PFSK-1 (cell line): ENCODE measurements at regions not wholly inside any gene's neighbourhood (a gene's known extent, or its start where the extent isn't known, plus 50 kb on each side); places are given as distances from the start of the nearest gene placed in this dataset.

Experiments used
- FOXP2 ChIP-seq: optimal IDR thresholded peaks from 2 replicates; pipeline ENCODE3; 2011; ENCODE audit warnings: borderline replicate concordance, control low read depth, inconsistent platforms; ENCODE audit not compliant: insufficient read depth; ENCODE audit errors: extremely low read length, extremely low read depth
- POLR2AphosphoS5 ChIP-seq: IDR thresholded peaks from 2 replicates; pipeline ENCODE4 v1.6.1; 2012; ENCODE audit warnings: low read depth, mild to moderate bottlenecking, control low read depth, low read length, moderate library complexity
- SIN3A ChIP-seq: IDR thresholded peaks from 2 replicates; pipeline ENCODE4 v1.6.1; 2012; ENCODE audit warnings: mild to moderate bottlenecking, low read length, moderate library complexity, borderline replicate concordance; ENCODE audit not compliant: insufficient read depth
- TAF1 ChIP-seq: IDR thresholded peaks from 2 replicates; pipeline ENCODE4 v1.6.1; 2012; ENCODE audit warnings: low read length, control low read depth, borderline replicate concordance; ENCODE audit not compliant: insufficient read depth
- TF ChIP-seq, protein P1 (sequence below), 2 experiments: IDR thresholded peaks; 2 replicates each; pipeline versions ENCODE4 v1.6.1 to v1.8.0; 2011 to 2012; ENCODE audit warnings: low read depth in 2 of 2, low read length in 2 of 2, control low read depth in 1 of 2, inconsistent platforms in 1 of 2, mild to moderate bottlenecking in 1 of 2, moderate library complexity in 1 of 2; ENCODE audit not compliant: insufficient read depth in 1 of 2

DNA sequence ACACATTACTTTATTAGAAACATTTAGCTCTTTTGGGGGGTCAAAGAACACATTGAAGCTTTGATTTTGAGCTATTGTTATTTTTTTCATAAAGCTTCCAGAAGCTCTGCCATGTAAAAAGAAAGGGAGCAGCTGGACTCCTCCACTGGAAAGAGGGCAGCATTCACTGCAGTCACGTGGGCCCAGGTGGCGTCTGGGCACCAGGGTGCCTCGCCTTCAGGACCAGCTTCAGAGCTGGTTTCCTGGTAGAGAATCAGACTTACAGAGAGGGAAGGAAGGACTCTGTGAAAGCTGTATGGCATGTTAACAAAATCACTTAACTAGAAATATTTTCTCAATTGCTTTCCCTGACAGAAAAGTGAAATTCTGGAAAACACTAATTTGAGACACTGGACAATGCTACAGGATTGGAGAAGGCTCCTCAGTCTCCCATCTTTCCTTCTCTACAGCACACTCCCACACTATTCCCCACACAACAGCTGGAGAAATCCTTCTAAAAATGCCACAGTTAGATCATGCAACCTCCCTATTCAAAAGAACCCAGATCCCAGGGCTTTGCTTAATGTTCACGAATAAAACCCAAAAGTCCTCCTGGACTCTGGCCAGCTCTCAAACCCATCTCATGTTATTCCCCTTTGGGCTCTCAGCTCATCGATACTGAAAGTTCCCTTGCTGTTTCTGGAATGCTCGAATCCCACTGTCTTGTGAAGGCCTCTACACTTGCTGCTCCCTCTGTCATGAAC lies 83.2 kb downstream of the NFKBIZ start:
- TF ChIP-seq TAF1 (no peak), POLR2AphosphoS5 (no peak), FOXP2 (no peak), SIN3A (no peak)
- TF ChIP-seq, protein P1, sequence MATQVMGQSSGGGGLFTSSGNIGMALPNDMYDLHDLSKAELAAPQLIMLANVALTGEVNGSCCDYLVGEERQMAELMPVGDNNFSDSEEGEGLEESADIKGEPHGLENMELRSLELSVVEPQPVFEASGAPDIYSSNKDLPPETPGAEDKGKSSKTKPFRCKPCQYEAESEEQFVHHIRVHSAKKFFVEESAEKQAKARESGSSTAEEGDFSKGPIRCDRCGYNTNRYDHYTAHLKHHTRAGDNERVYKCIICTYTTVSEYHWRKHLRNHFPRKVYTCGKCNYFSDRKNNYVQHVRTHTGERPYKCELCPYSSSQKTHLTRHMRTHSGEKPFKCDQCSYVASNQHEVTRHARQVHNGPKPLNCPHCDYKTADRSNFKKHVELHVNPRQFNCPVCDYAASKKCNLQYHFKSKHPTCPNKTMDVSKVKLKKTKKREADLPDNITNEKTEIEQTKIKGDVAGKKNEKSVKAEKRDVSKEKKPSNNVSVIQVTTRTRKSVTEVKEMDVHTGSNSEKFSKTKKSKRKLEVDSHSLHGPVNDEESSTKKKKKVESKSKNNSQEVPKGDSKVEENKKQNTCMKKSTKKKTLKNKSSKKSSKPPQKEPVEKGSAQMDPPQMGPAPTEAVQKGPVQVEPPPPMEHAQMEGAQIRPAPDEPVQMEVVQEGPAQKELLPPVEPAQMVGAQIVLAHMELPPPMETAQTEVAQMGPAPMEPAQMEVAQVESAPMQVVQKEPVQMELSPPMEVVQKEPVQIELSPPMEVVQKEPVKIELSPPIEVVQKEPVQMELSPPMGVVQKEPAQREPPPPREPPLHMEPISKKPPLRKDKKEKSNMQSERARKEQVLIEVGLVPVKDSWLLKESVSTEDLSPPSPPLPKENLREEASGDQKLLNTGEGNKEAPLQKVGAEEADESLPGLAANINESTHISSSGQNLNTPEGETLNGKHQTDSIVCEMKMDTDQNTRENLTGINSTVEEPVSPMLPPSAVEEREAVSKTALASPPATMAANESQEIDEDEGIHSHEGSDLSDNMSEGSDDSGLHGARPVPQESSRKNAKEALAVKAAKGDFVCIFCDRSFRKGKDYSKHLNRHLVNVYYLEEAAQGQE (IDR thresholded peaks at IDR 0.05; ENCODE audit: insufficient read depth in 1 of 2, low read depth in 2 of 2, low read length in 2 of 2), result no peak

DNA sequence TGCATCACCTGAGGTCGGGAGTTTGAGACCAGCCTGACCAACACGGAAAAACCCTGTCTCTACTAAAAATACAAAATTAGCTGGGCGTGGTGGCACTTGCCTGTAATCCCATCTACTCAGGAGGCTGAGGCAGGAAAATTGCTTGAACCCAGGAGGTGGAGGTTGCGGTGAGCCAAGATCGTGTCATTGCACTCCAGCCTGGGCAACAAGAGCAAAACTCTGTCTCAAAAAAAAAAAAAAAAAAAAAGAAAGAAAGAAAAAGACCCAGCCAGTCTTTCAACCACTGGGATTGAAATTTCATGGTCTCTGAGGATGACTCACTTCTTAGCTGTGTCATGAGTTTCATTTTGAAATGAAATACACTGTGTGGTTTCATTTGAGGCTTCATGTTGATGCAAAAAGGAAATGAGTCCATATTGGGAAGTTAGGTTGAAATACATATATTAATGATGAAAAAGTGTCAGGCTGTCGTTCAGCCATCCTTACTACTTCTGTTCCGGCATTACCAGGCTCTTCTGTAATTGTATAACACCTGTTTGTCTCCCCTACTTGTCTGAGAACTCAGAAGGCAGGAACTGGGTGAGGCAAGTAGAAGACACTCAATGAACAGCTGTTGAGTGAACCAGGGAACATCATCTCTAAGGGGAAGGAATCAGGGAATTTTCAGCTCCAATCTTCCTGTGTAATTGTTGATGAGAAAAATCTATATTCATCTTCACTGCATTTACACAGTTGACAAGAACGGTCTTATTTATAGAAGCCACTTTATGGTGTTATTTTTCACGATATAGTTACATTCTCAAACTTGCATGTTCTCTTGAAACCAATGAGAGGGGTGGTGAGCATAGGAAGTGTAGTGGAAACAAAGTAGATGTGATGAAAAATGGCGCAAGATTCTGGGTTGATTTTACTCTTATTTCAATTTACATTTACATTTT lies 87.4 kb downstream of the NFKBIZ start:
- no peak for TF ChIP-seq SIN3A

DNA sequence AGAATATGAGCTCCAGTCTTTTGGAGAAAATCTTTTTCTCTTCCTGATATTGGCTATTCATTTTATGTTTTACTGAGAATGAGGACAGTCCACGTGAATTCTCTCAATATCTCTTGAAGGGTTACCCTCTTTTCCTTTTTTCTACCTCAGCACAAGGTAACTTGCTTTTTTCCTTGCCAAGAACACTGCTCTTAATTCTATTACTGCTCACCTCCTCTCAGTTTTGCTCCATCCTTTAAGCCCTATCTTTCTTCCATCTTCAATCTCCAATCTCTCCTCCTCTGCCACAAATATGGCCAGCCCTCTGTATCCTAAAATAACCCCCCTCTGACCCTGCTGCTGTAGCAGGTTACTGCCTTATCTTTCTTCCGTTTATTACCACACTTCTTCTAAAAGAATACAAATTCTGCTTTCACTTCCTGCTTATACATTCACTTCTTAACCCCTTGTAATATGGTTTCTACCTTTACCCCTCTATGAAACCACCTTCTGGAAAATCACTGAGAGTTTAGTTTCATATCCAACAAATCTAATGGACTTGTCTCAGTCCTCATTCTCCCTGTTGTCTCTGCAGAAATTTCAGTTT lies 89.0 kb downstream of the NFKBIZ start:
- TF ChIP-seq, protein P1 (IDR thresholded peaks at IDR 0.05; ENCODE audit: insufficient read depth in 1 of 2, low read depth in 2 of 2, low read length in 2 of 2), result no peak
- TF ChIP-seq SIN3A (no peak), POLR2AphosphoS5 (no peak), TAF1 (no peak), FOXP2 (no peak)

DNA sequence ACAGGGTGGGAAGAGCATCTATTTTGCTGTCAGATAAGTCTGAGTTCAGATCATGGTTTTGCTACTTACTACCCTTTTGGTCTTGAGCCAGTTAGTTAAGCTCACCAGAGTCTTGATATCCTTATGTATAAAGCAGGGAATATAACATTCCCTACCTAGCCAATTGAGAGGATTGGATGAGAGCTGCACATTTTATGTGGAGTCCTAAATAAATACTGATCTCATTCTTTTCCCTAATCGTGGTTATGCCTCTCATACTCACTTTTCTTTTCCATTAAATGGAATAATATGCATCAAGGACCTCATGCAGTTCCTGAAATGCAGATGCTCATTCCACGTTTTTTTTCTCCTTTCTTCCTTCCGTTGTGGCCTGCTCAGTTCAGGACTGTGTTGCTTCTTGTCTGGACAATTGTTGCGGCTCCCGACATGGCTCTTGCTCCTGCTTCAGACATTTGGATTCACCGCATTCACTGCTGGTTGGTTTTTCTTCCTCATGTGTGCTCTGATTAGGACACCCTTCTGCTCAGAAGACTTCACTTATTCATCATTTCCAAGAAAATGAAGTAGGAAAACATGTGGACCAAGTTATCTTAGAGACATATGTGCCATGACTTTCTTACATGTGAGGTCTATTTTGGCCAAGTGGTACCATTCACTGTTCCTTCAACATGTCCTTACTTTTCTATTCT lies 90.2 kb downstream of the NFKBIZ start:
- TF ChIP-seq, protein P1 (IDR thresholded peaks at IDR 0.05; ENCODE audit: insufficient read depth in 1 of 2, low read depth in 2 of 2, low read length in 2 of 2), result no peak
- TF ChIP-seq TAF1 (no peak), SIN3A (no peak), POLR2AphosphoS5 (no peak), FOXP2 (no peak)
